Astrocyte (in vitro differentiated cells and primary cell): ENCODE measurements at regions not wholly inside any gene's neighbourhood (a gene's known extent, or its start where the extent isn't known, plus 50 kb on each side); places are given as distances from the start of the nearest gene placed in this dataset.
A peak's percentile ranks its signal among the peaks of the same experiment; 100 is the strongest.

Experiments used
- DNase-seq: peaks from one replicate; pipeline ENCODE4 v3.0.0-alpha.2; 2010; ENCODE audit warnings: low read depth
- FAIRE-seq: peaks from 2 replicates; lab custom pipeline; 2011; peaks lifted over from hg19 to GRCh38; lab: Jason Lieb, UNC
- H2AFZ ChIP-seq: 2 replicates; pipeline ENCODE4 v1.6.0; 2012; ENCODE audit warnings: low read depth, low read length, inconsistent platforms
- H3K27ac ChIP-seq: 2 replicates; pipeline ENCODE4 v1.5.1; 2011; ENCODE audit warnings: low read depth, low read length, inconsistent platforms
- H3K27me3 ChIP-seq: 2 replicates; pipeline ENCODE4 v1.6.0; 2011; ENCODE audit warnings: low read length, inconsistent platforms; ENCODE audit not compliant: insufficient read depth
- H3K36me3 ChIP-seq: 2 replicates; pipeline ENCODE4 v1.5.1; 2011; ENCODE audit warnings: low read length, inconsistent platforms; ENCODE audit not compliant: insufficient read depth
- H3K4me1 ChIP-seq: 2 replicates; pipeline ENCODE4 v1.5.1; 2011; ENCODE audit warnings: low read length, inconsistent platforms; ENCODE audit not compliant: insufficient read depth
- H3K4me2 ChIP-seq: 2 replicates; pipeline ENCODE4 v1.6.0; 2012; ENCODE audit warnings: low read length, inconsistent platforms
- H3K4me3 ChIP-seq: 2 replicates; pipeline ENCODE4 v1.5.1; 2011; ENCODE audit warnings: low read depth, mild to moderate bottlenecking, low read length, inconsistent platforms; ENCODE audit not compliant: insufficient read depth
- H3K79me2 ChIP-seq: 2 replicates; pipeline ENCODE4 v1.6.0; 2012; ENCODE audit warnings: mild to moderate bottlenecking, low read length, inconsistent platforms; ENCODE audit not compliant: insufficient read depth
- H3K9ac ChIP-seq: 2 replicates; pipeline ENCODE4 v1.6.0; 2012; ENCODE audit warnings: mild to moderate bottlenecking, low read length, inconsistent platforms
- H3K9me3 ChIP-seq: 2 replicates; pipeline ENCODE4 v1.5.1; 2012; ENCODE audit warnings: low read depth, mild to moderate bottlenecking, low read length, inconsistent platforms; ENCODE audit not compliant: insufficient read depth
- H4K20me1 ChIP-seq: 2 replicates; pipeline ENCODE4 v1.6.0; 2012; ENCODE audit warnings: low read length, inconsistent platforms; ENCODE audit not compliant: insufficient read depth
- H3K27ac Mint-ChIP-seq: one replicate; pipeline ENCODE4 v1.8.0; 2021; ENCODE audit warnings: mild to moderate bottlenecking, mixed read lengths; ENCODE audit not compliant: unreplicated experiment
- H3K27me3 Mint-ChIP-seq: one replicate; pipeline ENCODE4 v1.8.0; 2021; ENCODE audit warnings: low read depth, mixed read lengths; ENCODE audit not compliant: unreplicated experiment
- H3K36me3 Mint-ChIP-seq: one replicate; pipeline ENCODE4 v1.8.0; 2021; ENCODE audit warnings: low read depth, mixed read lengths; ENCODE audit not compliant: unreplicated experiment
- H3K4me1 Mint-ChIP-seq: one replicate; pipeline ENCODE4 v1.8.0; 2021; ENCODE audit warnings: low read depth, mixed read lengths; ENCODE audit not compliant: unreplicated experiment
- H3K4me3 Mint-ChIP-seq: one replicate; pipeline ENCODE4 v1.8.0; 2021; ENCODE audit warnings: mild to moderate bottlenecking, moderate library complexity, mixed read lengths; ENCODE audit not compliant: unreplicated experiment
- H3K9me3 Mint-ChIP-seq: one replicate; pipeline ENCODE4 v1.8.0; 2021; ENCODE audit warnings: mild to moderate bottlenecking, mixed read lengths; ENCODE audit not compliant: unreplicated experiment
- EZH2 ChIP-seq: IDR thresholded peaks from 2 replicates; pipeline ENCODE4 v1.6.1; 2012; ENCODE audit warnings: mild to moderate bottlenecking, low read length, inconsistent platforms; ENCODE audit not compliant: insufficient read depth
- TF ChIP-seq, protein P1 (sequence below): IDR thresholded peaks from 2 replicates; pipeline ENCODE4 v1.5.1; 2011; ENCODE audit warnings: low read depth, mild to moderate bottlenecking, inconsistent platforms, low read length, moderate library complexity; ENCODE audit not compliant: insufficient read depth

DNA sequence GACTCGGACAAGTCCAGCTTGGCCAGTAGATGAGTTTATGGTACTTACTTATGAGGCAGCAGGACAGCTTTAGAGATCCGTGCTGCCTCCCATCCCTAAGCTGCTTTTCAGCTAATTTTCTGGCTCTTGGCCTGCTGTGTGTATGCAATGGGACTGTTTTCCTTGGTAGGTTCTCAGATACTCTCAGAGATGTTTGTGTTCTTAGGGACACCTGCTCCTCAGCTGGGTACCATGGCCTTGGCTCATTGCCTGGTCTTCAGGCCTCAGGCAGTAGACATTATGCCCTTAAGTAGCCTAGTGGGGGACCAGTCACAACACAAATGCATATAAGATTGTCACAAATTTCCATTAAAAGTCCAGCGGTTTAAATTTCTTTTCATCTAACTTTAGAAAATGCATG, 688.0 kb downstream of the PCDH7 start:
- H3K9ac ChIP-seq = no peak overlapping the region
- DNase-seq = no peak
- no peaks in the 10 kb centered on the region for H4K20me1 ChIP-seq
- no peak overlapping the region for H3K27ac Mint-ChIP-seq
- H3K79me2 ChIP-seq = no peaks in the 10 kb centered on the region
- no peak for FAIRE-seq
- H3K9me3 ChIP-seq = no peaks in the 10 kb centered on the region
- H3K27ac ChIP-seq = no peak overlapping the region
- no peak overlapping the region for H3K4me2 ChIP-seq
- H2AFZ ChIP-seq = peak overlapping the region; percentile 13
- no peaks in the 10 kb centered on the region for H3K4me1 ChIP-seq
- no peaks in the 10 kb centered on the region for H3K27me3 Mint-ChIP-seq
- no peaks in the 10 kb centered on the region for H3K36me3 Mint-ChIP-seq
- no peak overlapping the region for H3K4me3 Mint-ChIP-seq
- peaks cover 3% of the 10 kb centered on the region for H3K4me1 Mint-ChIP-seq
- no peak overlapping the region for H3K4me3 ChIP-seq
- no peak for TF ChIP-seq EZH2
- TF ChIP-seq, protein P1, sequence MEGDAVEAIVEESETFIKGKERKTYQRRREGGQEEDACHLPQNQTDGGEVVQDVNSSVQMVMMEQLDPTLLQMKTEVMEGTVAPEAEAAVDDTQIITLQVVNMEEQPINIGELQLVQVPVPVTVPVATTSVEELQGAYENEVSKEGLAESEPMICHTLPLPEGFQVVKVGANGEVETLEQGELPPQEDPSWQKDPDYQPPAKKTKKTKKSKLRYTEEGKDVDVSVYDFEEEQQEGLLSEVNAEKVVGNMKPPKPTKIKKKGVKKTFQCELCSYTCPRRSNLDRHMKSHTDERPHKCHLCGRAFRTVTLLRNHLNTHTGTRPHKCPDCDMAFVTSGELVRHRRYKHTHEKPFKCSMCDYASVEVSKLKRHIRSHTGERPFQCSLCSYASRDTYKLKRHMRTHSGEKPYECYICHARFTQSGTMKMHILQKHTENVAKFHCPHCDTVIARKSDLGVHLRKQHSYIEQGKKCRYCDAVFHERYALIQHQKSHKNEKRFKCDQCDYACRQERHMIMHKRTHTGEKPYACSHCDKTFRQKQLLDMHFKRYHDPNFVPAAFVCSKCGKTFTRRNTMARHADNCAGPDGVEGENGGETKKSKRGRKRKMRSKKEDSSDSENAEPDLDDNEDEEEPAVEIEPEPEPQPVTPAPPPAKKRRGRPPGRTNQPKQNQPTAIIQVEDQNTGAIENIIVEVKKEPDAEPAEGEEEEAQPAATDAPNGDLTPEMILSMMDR = no peak
- H3K36me3 ChIP-seq = no peaks in the 10 kb centered on the region
- H3K27me3 ChIP-seq = no peaks in the 10 kb centered on the region
- no peaks in the 10 kb centered on the region for H3K9me3 Mint-ChIP-seq

DNA sequence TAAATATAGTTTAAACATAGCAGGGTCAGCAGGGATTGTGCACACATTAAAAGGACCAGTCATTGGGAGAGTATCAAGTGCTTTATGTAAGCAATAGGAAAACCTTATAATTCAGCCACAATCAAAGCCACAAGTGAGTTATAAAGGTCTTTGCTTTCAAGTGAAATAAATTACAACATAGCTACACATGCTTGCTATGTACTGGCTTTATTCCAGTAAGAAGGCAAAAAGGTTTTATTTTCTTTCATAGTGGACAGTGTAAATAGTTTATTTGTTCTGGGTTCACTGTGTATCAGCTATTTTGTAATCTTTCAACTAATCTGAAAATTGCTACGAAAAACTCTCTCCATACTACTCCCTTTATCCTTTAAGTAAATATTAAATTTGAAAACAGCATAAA, 691.4 kb downstream of the PCDH7 start:
- no peaks in the 10 kb centered on the region for H3K27me3 ChIP-seq
- no peaks in the 10 kb centered on the region for H3K36me3 Mint-ChIP-seq
- H4K20me1 ChIP-seq = no peaks in the 10 kb centered on the region
- no peaks in the 10 kb centered on the region for H3K79me2 ChIP-seq
- H3K27me3 Mint-ChIP-seq = no peaks in the 10 kb centered on the region
- DNase-seq (peak; percentile 2), FAIRE-seq (no peak)
- no peak overlapping the region for H3K27ac Mint-ChIP-seq
- H3K4me1 ChIP-seq = no peaks in the 10 kb centered on the region
- H3K36me3 ChIP-seq = no peaks in the 10 kb centered on the region
- H3K4me2 ChIP-seq = no peak overlapping the region
- no peaks in the 10 kb centered on the region for H3K9me3 Mint-ChIP-seq
- no peak overlapping the region for H2AFZ ChIP-seq
- H3K4me1 Mint-ChIP-seq = peaks cover 3% of the 10 kb centered on the region
- no peak overlapping the region for H3K27ac ChIP-seq
- H3K4me3 ChIP-seq = no peak overlapping the region
- H3K9me3 ChIP-seq = no peaks in the 10 kb centered on the region
- TF ChIP-seq, protein P1 = no peak
- TF ChIP-seq EZH2 = no peak
- no peak overlapping the region for H3K4me3 Mint-ChIP-seq
- H3K9ac ChIP-seq = no peak overlapping the region

DNA sequence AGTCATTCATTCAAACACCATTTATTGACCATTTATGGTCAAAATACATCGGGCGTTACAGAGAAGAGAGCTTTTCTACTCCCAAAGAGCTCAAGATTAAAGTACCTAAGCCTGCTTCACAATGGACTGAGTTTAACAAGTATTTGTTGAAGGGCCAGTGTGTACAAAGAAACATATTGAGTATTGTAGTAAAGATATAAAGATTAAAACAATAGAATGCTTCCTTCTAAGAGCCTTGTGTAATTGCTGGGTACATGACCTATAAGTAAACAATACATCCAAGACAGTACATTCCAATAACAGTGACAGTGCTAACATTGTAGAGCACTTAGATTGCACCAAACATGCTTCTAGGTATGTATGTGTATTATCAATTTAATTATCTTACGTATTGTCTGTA, 695.5 kb downstream of the PCDH7 start:
- no peaks in the 10 kb centered on the region for H3K36me3 ChIP-seq
- H3K4me3 ChIP-seq = no peak overlapping the region
- TF ChIP-seq EZH2 = no peak
- TF ChIP-seq, protein P1 = no peak
- no peaks in the 10 kb centered on the region for H3K9me3 Mint-ChIP-seq
- no peak overlapping the region for H3K27ac Mint-ChIP-seq
- FAIRE-seq (no peak), DNase-seq (no peak)
- H3K27me3 ChIP-seq = no peaks in the 10 kb centered on the region
- no peak overlapping the region for H3K9ac ChIP-seq
- H3K9me3 ChIP-seq = no peaks in the 10 kb centered on the region
- no peaks in the 10 kb centered on the region for H3K79me2 ChIP-seq
- no peak overlapping the region for H2AFZ ChIP-seq
- H3K27me3 Mint-ChIP-seq = no peaks in the 10 kb centered on the region
- no peak overlapping the region for H3K4me2 ChIP-seq
- no peak overlapping the region for H3K4me3 Mint-ChIP-seq
- H3K27ac ChIP-seq = no peak overlapping the region
- peaks cover under 1% of the 10 kb centered on the region for H3K4me1 Mint-ChIP-seq
- H4K20me1 ChIP-seq = no peaks in the 10 kb centered on the region
- no peaks in the 10 kb centered on the region for H3K36me3 Mint-ChIP-seq
- no peaks in the 10 kb centered on the region for H3K4me1 ChIP-seq
